ENCODE measurements at regions not wholly inside any gene's neighbourhood (a gene's known extent, or its start where the extent isn't known, plus 50 kb on each side); places are given as distances from the start of the nearest gene placed in this dataset.
A peak's percentile ranks its signal among the peaks of the same experiment; 100 is the strongest.
"Not testable (repeated sequence)": the region's sequence is repeated elsewhere in the genome, so short reads cannot be mapped to it uniquely, and the experiment has no call there.

GRCh38 chr11:67859513-67860161 is 144.3 kb downstream of the UNC93B1 start:
- H3K4me3 ChIP-seq; H3K4me1 ChIP-seq; DNase-seq; H3K9me3 ChIP-seq (replicated peaks); H3K36me3 ChIP-seq; H3K27ac ChIP-seq (replicated peaks); intact Hi-C loops (cut with micrococcal nuclease): not testable (repeated sequence)
- TF ChIP-seq, protein P1, sequence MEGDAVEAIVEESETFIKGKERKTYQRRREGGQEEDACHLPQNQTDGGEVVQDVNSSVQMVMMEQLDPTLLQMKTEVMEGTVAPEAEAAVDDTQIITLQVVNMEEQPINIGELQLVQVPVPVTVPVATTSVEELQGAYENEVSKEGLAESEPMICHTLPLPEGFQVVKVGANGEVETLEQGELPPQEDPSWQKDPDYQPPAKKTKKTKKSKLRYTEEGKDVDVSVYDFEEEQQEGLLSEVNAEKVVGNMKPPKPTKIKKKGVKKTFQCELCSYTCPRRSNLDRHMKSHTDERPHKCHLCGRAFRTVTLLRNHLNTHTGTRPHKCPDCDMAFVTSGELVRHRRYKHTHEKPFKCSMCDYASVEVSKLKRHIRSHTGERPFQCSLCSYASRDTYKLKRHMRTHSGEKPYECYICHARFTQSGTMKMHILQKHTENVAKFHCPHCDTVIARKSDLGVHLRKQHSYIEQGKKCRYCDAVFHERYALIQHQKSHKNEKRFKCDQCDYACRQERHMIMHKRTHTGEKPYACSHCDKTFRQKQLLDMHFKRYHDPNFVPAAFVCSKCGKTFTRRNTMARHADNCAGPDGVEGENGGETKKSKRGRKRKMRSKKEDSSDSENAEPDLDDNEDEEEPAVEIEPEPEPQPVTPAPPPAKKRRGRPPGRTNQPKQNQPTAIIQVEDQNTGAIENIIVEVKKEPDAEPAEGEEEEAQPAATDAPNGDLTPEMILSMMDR (IDR thresholded peaks at IDR 0.05; ENCODE audit: borderline replicate concordance) = peak; percentile 31
- peaks cover 19% of the 10 kb centered on the region for H3K27me3 ChIP-seq (ENCODE audit: low read depth)

DNA sequence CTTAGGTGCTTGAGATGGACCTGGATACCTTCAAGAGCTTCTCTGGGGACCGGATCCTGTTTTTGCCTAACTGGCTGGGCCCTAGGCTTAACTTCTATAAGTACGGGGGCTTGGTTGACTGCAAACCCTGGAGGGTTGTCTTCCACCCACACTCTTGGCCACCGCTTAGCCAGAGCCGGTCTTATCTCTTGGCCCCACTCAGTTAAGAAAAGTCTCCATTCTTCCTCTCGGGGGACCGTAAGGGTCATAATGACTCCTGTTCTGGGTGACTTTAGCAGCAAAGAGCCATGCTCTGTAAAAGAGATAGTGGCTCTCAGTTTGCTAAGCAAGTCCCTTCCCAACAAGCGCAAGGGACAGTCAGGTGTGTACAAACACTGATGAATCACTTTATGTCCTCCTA is 153.2 kb downstream of the UNC93B1 start:
- DNase-seq; intact Hi-C loops (cut with micrococcal nuclease); H3K36me3 ChIP-seq: not testable (repeated sequence)

GRCh38 chr11:67849766-67850165 is 154.1 kb downstream of the UNC93B1 start:
- H3K27me3 ChIP-seq (ENCODE audit: low read depth) = peaks cover 31% of the 10 kb centered on the region
- H3K4me3 ChIP-seq; H3K4me1 ChIP-seq; H3K27ac ChIP-seq (replicated peaks); intact Hi-C loops (cut with micrococcal nuclease); H3K36me3 ChIP-seq; H3K9me3 ChIP-seq (replicated peaks); DNase-seq: not testable (repeated sequence)

More for the DNA sequence above, 153.2 kb downstream of the UNC93B1 start:
- H3K9me3 ChIP-seq (replicated peaks); H3K4me1 ChIP-seq; H3K4me3 ChIP-seq; H3K27ac ChIP-seq (replicated peaks): not testable (repeated sequence)
- H3K27me3 ChIP-seq (ENCODE audit: low read depth) = peaks cover 31% of the 10 kb centered on the region

- TF ChIP-seq, protein P1 (IDR thresholded peaks at IDR 0.05; ENCODE audit: borderline replicate concordance) = peak; percentile 44
- H3K4me1 ChIP-seq; DNase-seq; H3K4me3 ChIP-seq; intact Hi-C loops (cut with micrococcal nuclease); H3K36me3 ChIP-seq; H3K9me3 ChIP-seq (replicated peaks); H3K27ac ChIP-seq (replicated peaks): not testable (repeated sequence)
- H3K27me3 ChIP-seq (ENCODE audit: low read depth) = peaks cover 24% of the 10 kb centered on the region
Measured at GRCh38 chr11:67847896-67848875, 155.7 kb downstream of the UNC93B1 start.

DNA sequence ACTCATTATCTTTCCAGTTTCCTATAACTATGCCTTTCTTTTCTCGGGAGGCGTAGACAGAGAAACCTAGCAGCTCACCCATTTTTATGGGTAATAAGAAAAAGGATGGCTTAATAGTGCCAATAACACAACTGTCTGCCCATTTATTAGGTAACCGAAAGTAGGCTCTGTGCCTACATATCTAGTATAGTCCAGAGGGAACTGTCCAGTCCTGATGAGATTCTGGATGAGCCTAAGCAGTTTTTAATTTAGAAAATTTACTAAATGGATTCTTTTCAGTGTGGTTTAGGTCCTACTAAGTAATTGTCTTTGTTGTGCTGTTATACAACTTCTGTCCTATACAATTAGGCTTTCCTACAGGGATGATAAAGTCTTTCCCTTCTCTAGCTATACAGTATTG is 157.6 kb downstream of the UNC93B1 start:
- intact Hi-C loops (cut with micrococcal nuclease); DNase-seq; H3K9me3 ChIP-seq (replicated peaks); H3K27ac ChIP-seq (replicated peaks); H3K36me3 ChIP-seq; H3K4me3 ChIP-seq; H3K4me1 ChIP-seq: not testable (repeated sequence)
- peaks cover 14% of the 10 kb centered on the region for H3K27me3 ChIP-seq (ENCODE audit: low read depth)

- H3K9me3 ChIP-seq (replicated peaks); H3K27ac ChIP-seq (replicated peaks); H3K36me3 ChIP-seq; intact Hi-C loops (cut with micrococcal nuclease); H3K27me3 ChIP-seq (ENCODE audit: low read depth); H3K4me1 ChIP-seq; DNase-seq; H3K4me3 ChIP-seq: not testable (repeated sequence)
Measured at GRCh38 chr11:67845296-67845695, 158.6 kb downstream of the UNC93B1 start.

DNA sequence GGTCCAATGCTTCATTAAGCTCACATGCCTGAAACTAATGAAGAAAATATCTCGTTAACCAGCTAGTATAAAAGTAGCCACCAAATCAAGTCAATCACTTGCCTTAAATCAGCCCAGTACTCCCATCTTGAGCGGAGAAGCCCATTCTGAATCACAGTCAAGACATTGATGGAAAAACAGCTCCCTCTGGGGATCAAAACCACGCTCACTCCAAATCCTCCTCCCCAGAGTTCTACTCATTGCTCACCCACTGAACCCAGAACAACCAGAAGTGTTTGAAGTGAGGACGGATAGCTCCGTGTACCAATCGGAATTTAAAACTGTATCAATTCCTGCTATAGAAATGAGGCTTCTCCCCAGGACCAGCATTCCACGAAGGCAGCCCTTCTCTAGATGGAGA is 163.3 kb downstream of the UNC93B1 start:
- H3K36me3 ChIP-seq; intact Hi-C loops (cut with micrococcal nuclease); DNase-seq; H3K4me3 ChIP-seq; H3K9me3 ChIP-seq (replicated peaks); H3K27ac ChIP-seq (replicated peaks); H3K27me3 ChIP-seq (ENCODE audit: low read depth); H3K4me1 ChIP-seq: not testable (repeated sequence)

- H3K27ac ChIP-seq (replicated peaks); H3K4me3 ChIP-seq; H3K27me3 ChIP-seq (ENCODE audit: low read depth); H3K36me3 ChIP-seq; H3K4me1 ChIP-seq; H3K9me3 ChIP-seq (replicated peaks); intact Hi-C loops (cut with micrococcal nuclease); DNase-seq: not testable (repeated sequence)
Measured at GRCh38 chr11:67830152-67830551, 155.7 kb upstream of the ALDH3B2 start.

DNA sequence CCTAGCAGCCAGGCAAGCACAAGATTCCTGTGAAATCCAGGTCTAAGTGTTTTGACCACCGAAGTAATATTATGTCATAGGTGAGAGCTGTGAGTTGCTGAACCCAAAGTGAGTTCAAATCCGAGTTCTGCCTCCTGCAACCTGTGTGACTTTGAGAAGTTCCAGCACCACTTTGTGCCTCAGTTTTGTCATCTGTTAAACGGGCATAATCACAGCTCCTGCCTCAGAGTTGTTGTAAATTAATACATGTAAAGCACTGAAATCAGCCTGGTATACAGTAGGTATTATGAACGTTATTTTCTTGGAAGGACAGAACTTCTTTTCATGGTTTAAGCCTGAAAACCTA is 152.5 kb upstream of the ALDH3B2 start:
- intact Hi-C loops (cut with micrococcal nuclease); H3K36me3 ChIP-seq; DNase-seq: not testable (repeated sequence)

DNA sequence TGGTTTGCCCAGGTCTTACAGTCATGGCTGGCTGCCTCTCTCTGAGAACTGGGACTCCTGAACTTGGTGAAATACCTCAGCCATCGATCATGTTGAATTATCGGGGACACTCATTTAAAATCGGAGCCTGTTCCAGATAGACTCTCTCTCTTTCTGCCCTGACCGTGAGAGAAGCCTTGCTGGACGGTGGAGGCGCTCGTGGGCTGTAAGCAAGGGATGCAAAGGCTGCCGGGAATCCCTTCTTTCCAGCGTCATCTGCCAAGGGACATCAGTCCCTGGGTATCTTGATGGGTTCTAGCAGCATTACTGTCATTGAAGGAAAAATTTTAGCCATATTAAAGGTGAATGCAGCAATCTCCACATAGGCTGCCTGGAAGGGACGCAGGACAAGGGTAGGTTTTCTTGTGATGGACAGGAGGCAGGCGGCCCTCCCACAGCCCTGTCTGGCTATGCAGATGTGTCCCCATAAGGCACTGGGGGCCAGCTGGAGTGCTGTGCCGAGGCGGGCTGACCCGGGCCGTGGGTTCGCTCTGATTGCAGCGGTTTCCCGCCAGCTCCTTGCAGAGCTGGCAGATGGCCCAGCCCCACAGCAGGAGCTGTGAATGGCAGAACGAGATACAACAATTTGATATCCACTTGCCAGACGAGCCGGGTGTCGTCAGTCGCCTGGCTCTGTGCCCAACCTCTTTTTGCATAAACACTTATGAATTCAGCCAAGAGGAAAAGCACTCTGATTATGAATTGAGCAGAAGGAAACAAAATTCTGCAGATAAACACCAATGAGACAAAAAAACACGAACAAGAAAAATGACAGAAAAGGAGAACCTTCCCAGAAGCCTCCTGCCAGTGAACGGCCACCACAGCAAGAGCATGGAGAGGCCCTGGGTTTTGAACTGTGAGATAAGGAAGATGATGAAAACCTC is 151.9 kb upstream of the ALDH3B2 start:
- Histone ChIP-seq H3K27me3 (ENCODE audit: low read depth) (peaks cover 16% of the 10 kb centered on the region), H3K4me3 (peak overlapping the region; percentile 47)
- DNase-seq = peak; percentile 65
- H3K27ac ChIP-seq (replicated peaks); intact Hi-C loops (cut with micrococcal nuclease); H3K9me3 ChIP-seq (replicated peaks); H3K4me1 ChIP-seq; H3K36me3 ChIP-seq: not testable (repeated sequence)

More for the DNA sequence above, 152.5 kb upstream of the ALDH3B2 start:
- not testable (repeated sequence) for H3K4me3 ChIP-seq; H3K27ac ChIP-seq (replicated peaks); H3K4me1 ChIP-seq; H3K9me3 ChIP-seq (replicated peaks)
- H3K27me3 ChIP-seq (ENCODE audit: low read depth) = peaks cover 13% of the 10 kb centered on the region

DNA sequence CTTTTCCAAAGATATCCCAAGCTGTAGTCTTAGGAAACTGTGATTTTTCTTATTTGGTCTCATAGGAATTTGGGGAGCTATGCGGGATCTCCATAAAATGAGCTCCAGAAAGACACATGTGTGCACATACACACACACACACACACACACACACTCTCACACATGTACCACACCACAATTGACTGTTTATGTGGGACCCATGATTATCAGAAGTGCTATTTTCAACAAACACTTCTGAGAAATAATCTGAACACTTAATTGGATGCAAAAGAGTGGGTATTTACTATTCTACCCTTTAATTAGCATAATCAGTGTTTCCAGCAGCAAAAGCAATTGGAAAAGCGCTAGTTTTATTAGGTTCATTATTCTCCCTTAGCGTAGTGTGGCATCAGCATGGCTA is 150.4 kb upstream of the ALDH3B2 start:
- DNase-seq; H3K9me3 ChIP-seq (replicated peaks); H3K4me3 ChIP-seq; H3K4me1 ChIP-seq; intact Hi-C loops (cut with micrococcal nuclease); H3K27ac ChIP-seq (replicated peaks); H3K36me3 ChIP-seq: not testable (repeated sequence)
- H3K27me3 ChIP-seq (ENCODE audit: low read depth) = peaks cover 19% of the 10 kb centered on the region

Data from left ventricle myocardium inferior (tissue), 1 donor.